GM12872 (cell line): ENCODE measurements at regions not wholly inside any gene's neighbourhood (a gene's known extent, or its start where the extent isn't known, plus 50 kb on each side); places are given as distances from the start of the nearest gene placed in this dataset.

Experiments used
- TF ChIP-seq, protein P1 (sequence below): IDR thresholded peaks from 3 replicates; pipeline ENCODE4 v1.5.1; 2011; ENCODE audit warnings: low read depth, mild to moderate bottlenecking, low read length, moderate library complexity; ENCODE audit not compliant: insufficient read depth

DNA sequence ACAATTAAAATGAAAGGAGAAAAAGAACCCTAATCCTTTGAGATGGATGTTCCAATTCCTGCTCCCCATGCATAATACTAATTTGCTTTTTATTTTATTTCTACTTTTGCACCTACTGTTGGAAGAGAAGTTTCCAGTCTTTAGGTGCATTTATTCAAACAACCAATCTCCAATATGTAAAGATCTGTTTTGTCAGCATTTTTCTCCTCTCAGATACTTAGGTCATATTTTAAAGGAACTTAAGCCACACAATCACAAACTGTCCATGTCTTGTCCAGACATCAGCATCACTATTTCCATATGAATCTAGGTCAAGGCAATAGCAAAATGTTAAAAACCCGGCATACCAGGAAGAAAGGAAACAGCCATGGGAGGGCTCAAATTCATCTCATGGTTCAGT is 1023.2 kb downstream of the BCL11A start:
- TF ChIP-seq, protein P1, sequence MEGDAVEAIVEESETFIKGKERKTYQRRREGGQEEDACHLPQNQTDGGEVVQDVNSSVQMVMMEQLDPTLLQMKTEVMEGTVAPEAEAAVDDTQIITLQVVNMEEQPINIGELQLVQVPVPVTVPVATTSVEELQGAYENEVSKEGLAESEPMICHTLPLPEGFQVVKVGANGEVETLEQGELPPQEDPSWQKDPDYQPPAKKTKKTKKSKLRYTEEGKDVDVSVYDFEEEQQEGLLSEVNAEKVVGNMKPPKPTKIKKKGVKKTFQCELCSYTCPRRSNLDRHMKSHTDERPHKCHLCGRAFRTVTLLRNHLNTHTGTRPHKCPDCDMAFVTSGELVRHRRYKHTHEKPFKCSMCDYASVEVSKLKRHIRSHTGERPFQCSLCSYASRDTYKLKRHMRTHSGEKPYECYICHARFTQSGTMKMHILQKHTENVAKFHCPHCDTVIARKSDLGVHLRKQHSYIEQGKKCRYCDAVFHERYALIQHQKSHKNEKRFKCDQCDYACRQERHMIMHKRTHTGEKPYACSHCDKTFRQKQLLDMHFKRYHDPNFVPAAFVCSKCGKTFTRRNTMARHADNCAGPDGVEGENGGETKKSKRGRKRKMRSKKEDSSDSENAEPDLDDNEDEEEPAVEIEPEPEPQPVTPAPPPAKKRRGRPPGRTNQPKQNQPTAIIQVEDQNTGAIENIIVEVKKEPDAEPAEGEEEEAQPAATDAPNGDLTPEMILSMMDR, result no peak

DNA sequence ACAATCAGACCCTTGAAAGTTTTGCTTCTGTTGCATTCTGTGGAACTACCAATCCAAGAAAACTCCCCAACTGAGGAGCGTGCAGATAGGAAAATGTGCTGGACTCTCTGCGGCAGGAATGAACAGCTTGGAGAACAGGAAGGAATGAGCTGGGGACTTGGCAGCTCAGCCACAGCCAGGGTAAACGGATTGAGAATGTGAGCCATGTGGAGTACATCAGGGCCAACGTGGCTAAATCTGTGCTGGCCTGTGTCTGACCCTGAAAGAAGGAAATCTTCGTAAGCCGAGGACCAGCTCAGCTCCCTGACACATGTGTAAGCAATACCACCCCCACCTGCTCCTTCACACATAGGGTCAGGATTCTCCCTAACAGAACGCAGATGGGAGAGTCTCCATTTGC is 1023.7 kb downstream of the BCL11A start:
- TF ChIP-seq, protein P1, result no peak

DNA sequence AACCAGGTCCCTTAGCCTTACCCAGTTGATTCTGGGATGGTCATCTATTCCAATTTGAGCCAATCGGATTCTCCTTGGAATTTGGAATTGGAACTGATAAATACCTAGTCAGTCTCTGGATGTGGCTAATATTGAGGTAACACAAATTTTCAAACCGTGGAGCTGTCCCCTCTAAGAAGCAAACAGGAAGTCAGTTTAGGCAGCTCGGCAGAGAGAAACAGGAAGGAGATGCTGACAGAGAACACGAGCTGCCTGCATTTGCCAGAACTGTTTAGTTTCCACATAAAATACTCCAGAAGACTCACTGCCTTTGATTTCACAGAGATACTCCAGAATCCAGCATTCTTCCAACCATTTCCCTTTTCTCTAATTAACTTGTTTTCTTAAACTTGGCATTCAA is 1024.9 kb downstream of the BCL11A start:
- TF ChIP-seq, protein P1, result no peak

DNA sequence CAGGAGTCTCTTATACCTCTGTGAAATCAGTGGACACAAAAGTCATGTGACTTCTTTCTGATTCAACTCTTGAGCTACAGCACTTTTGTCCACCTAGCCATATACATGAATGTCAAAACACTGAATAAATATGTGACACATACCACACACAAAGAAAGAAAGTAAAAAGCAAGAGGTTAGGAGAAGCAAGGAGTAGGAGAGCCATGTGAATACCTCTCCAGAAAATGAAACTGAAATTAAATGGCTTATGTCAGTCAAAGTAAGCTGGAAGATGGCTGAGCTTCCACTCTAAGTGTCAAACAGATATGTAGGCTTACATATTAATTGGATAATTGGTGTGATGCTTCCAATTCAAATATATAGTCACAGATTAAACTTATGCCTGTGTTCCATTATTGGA is 1050.5 kb downstream of the BCL11A start:
- TF ChIP-seq, protein P1, result no peak

DNA sequence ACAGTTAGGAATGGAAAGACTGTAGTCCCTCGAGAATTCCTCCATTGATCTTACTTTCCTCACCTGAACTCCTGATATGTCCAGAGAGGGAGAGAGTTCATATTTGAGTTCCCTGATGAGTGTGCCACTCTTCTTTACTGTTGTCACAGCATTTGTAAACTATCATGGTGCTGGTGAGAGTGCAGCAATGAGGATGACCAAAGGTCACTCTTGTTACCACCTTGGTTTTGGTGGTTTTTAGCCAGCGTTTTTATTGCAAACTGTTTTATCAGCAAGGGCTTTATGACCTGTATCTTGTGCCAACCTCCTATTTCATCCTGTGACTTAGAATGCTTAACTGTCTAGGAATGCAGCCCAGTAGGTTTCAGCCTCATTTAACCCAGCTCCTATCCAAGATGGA is 1062.5 kb downstream of the BCL11A start:
- TF ChIP-seq, protein P1, result no peak

DNA sequence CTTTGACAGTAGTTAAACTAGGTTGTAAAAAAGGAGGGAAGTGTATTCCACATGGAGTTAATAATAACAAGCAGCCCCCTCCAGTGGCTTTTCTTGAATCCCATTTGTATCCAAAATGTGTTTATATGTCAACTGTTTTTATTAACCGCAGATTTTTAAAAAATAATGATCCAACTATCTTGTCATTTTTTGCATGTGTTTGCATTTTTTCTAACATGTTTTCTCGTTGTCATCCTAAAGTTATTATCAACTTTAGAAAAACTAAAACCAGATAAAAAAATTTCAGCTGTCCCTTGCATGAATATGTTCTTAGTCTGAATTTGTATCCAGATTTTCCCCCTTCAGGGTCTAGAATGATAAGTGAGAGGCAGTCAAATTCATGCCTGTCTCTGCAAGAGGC is 1063.3 kb downstream of the BCL11A start:
- TF ChIP-seq, protein P1, result no peak

DNA sequence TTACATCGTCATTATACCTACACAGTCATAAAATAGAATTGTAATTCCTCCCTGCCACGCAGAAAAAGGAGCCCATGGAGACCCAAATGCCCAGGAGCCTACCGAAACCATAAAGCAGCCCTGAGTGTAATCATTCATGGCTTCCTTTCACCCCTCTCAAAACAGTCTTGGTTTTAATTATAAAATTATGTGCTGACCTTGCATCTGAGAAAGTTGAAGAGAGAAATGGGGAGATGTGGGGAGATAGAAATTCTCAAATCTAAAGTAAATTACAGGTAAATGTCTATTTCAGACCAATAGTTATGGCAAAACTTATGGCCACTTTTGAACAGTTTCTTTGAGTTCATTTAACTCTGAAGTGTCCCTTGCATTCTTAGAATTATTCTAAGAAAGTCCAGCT is 1068.8 kb downstream of the BCL11A start:
- TF ChIP-seq, protein P1, result no peak

DNA sequence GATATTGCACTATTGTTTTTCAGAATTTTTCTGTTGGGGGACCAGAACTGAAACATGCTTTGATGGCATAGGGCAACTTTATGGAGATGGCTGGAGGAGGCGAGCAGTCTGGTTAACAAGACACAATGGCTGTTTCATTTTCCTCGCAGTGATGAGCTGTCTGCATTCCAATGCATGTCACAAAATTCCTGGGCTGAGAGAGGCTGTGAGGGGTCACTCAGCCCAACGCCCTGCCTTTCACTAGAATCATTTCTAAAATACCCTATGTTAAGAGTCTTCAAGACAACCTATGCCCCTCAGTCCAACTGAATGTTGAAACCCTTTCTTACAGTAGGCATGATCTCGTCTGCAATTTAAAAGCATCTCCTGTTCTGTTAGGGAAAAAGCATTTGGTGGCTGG is 1090.0 kb downstream of the BCL11A start:
- TF ChIP-seq, protein P1, result no peak
